Neuronal stem cell (in vitro differentiated cells): ENCODE measurements at regions not wholly inside any gene's neighbourhood (a gene's known extent, or its start where the extent isn't known, plus 50 kb on each side); places are given as distances from the start of the nearest gene placed in this dataset.

Experiments used
- DNase-seq: peaks from one replicate; pipeline ENCODE4 v3.0.0-alpha.2; 2013; ENCODE audit warnings: low spot score
- H2AFZ ChIP-seq: one replicate; pipeline ENCODE4 v1.6.1; 2013; ENCODE audit warnings: mild to moderate bottlenecking, low read length, inconsistent platforms
- H2AK5ac ChIP-seq: 2 replicates; pipeline ENCODE4 v1.6.1; 2013; ENCODE audit warnings: low read depth, mild to moderate bottlenecking, inconsistent platforms, low read length, moderate library complexity, mixed read lengths
- H2BK120ac ChIP-seq: 2 replicates; pipeline ENCODE4 v1.6.1; 2013; ENCODE audit warnings: low read depth, mild to moderate bottlenecking, inconsistent platforms, low read length, moderate library complexity, mixed read lengths
- H2BK12ac ChIP-seq: one replicate; pipeline ENCODE4 v1.6.1; 2013; ENCODE audit warnings: low read length, inconsistent platforms
- H2BK15ac ChIP-seq: 2 replicates; pipeline ENCODE4 v1.6.1; 2013; ENCODE audit warnings: mild to moderate bottlenecking, low read length, inconsistent platforms, mixed read lengths
- H2BK5ac ChIP-seq: one replicate; pipeline ENCODE4 v1.6.1; 2013; ENCODE audit warnings: inconsistent platforms, mild to moderate bottlenecking, low read length, moderate library complexity
- H3K14ac ChIP-seq: one replicate; pipeline ENCODE4 v1.6.1; 2013; ENCODE audit warnings: low read length, inconsistent platforms
- H3K18ac ChIP-seq: 2 replicates; pipeline ENCODE4 v1.6.1; 2013; ENCODE audit warnings: low read length, inconsistent platforms
- H3K23ac ChIP-seq: 2 replicates; pipeline ENCODE4 v1.6.1; 2013; ENCODE audit warnings: low read depth, mild to moderate bottlenecking, mixed read lengths, low read length, inconsistent platforms; ENCODE audit not compliant: poor library complexity
- H3K27ac ChIP-seq: replicated peaks from 3 replicates; pipeline ENCODE4 v1.5.1; 2013; ENCODE audit warnings: low read length, inconsistent platforms
- H3K27me3 ChIP-seq, 3 experiments: 2 replicates each; pipeline ENCODE4 v1.6.1; 2013; ENCODE audit warnings: low read length in 3 of 3, mild to moderate bottlenecking in 2 of 3, inconsistent platforms in 1 of 3, low read depth in 1 of 3, mixed read lengths in 1 of 3, moderate library complexity in 1 of 3; ENCODE audit not compliant: control insufficient read depth in 3 of 3, insufficient read depth in 3 of 3
- H3K36me3 ChIP-seq, 2 donors: replicated peaks in 1 of 2; 2 replicates each; pipeline ENCODE4 v1.6.1; 2013; ENCODE audit warnings: low read length in 2 of 2; ENCODE audit not compliant: control insufficient read depth in 2 of 2, insufficient read depth in 2 of 2
- H3K4ac ChIP-seq: 2 replicates; pipeline ENCODE4 v1.6.1; 2013; ENCODE audit warnings: inconsistent platforms, mild to moderate bottlenecking, low read length, moderate library complexity
- H3K4me1 ChIP-seq, 2 donors: 1 replicate in 1 of 2; 2 replicates in 1 of 2; pipeline ENCODE4 v1.6.1; 2013; ENCODE audit warnings: low read length in 2 of 2, low read depth in 1 of 2; ENCODE audit not compliant: control insufficient read depth in 2 of 2, insufficient read depth in 1 of 2
- H3K4me2 ChIP-seq: one replicate; pipeline ENCODE4 v1.6.1; 2013; ENCODE audit warnings: mild to moderate bottlenecking, low read length, inconsistent platforms; ENCODE audit not compliant: insufficient read depth, poor library complexity, severe bottlenecking
- H3K4me3 ChIP-seq, 2 donors: 2 replicates each; pipeline ENCODE4 v1.5.1; 2013; ENCODE audit warnings: low read length in 2 of 2, mild to moderate bottlenecking in 2 of 2, inconsistent platforms in 1 of 2, moderate library complexity in 1 of 2
- H3K79me1 ChIP-seq: one replicate; pipeline ENCODE4 v1.6.1; 2013; ENCODE audit warnings: low read depth, mild to moderate bottlenecking, inconsistent platforms, low read length, moderate library complexity
- H3K9ac ChIP-seq: one replicate; pipeline ENCODE4 v1.6.1; 2013; ENCODE audit warnings: mild to moderate bottlenecking, low read depth, low read length, inconsistent platforms; ENCODE audit not compliant: poor library complexity
- H3K9me3 ChIP-seq, 2 donors: replicated peaks in 1 of 2; 2 replicates each; pipeline versions ENCODE3 to v1.6.1; 2013; ENCODE audit warnings: low read length in 2 of 2, mild to moderate bottlenecking in 2 of 2, inconsistent platforms in 1 of 2, low read depth in 1 of 2, mixed read lengths in 1 of 2, moderate library complexity in 1 of 2; ENCODE audit not compliant: control insufficient read depth in 2 of 2, insufficient read depth in 1 of 2
- H4K8ac ChIP-seq: one replicate; pipeline ENCODE4 v1.6.1; 2013; ENCODE audit warnings: low read depth, mild to moderate bottlenecking, inconsistent platforms, low read length, moderate library complexity
- H4K91ac ChIP-seq: one replicate; pipeline ENCODE4 v1.6.1; 2013; ENCODE audit warnings: low read length, low read depth, mild to moderate bottlenecking, inconsistent platforms; ENCODE audit not compliant: poor library complexity
- WGBS, 2 donors: extraction: QIAGEN DNeasy Blood & Tissue Kit; methylation state at CpG; one replicate each; pipeline ENCODE4 v1.1.7; 2013; ENCODE audit warnings: missing lambda C conversion rate in 2 of 2, mixed read lengths in 1 of 2; ENCODE audit not compliant: insufficient read length in 2 of 2, insufficient replicate concordance in 1 of 2; ENCODE audit errors: extremely low coverage in 2 of 2; 5-methylcytosine and 5-hydroxymethylcytosine counted together

GRCh38 chr4:152085657-152086056 lies 324.9 kb upstream of the GATB start:
- Histone ChIP-seq H3K4me1 (no peaks in the 10 kb centered on the region), H2AFZ (no peak overlapping the region), H2BK15ac (no peak overlapping the region), H2AK5ac (no peak overlapping the region), H2BK12ac (no peak overlapping the region), H3K4ac (no peak overlapping the region), H3K4me3 (no peak overlapping the region), H3K27ac (no peak overlapping the region), H4K8ac (no peak overlapping the region), H3K79me1 (no peaks in the 10 kb centered on the region), H3K36me3 (no peaks in the 10 kb centered on the region), H2BK5ac (no peak overlapping the region), H3K9ac (no peak overlapping the region), H3K14ac (no peak overlapping the region), H3K4me2 (no peak overlapping the region), H2BK120ac (no peak overlapping the region), H4K91ac (no peak overlapping the region), H3K23ac (no peak overlapping the region), H3K9me3 (peaks cover 0 to 1% of the 10 kb centered on the region in 2 donors), H3K18ac (no peak overlapping the region), H3K27me3 (no peaks in the 10 kb centered on the region)
- no peak for DNase-seq
- WGBS, 2 donors, result no CpG with 5 or more reads among the region's 1 CpG

- no peak overlapping the region for H3K23ac ChIP-seq
- no peaks in the 10 kb centered on the region for H3K27me3 ChIP-seq
- no peak overlapping the region for H3K27ac ChIP-seq
- H3K9me3 ChIP-seq, result peaks cover 0 to 1% of the 10 kb centered on the region in 2 donors
- no peaks in the 10 kb centered on the region for H3K4me1 ChIP-seq
- H3K18ac ChIP-seq, result no peak overlapping the region
- no peak overlapping the region for H2AFZ ChIP-seq
- no peak overlapping the region for H3K4me3 ChIP-seq
- no peak overlapping the region for H4K91ac ChIP-seq
- no peak overlapping the region for H2BK12ac ChIP-seq
- H2BK5ac ChIP-seq, result no peak overlapping the region
- no peak overlapping the region for H3K4me2 ChIP-seq
- no peak overlapping the region for H2AK5ac ChIP-seq
- H3K14ac ChIP-seq, result no peak overlapping the region
- no CpG with 5 or more reads among the region's 6 CpGs for WGBS, 2 donors
- H3K79me1 ChIP-seq, result no peaks in the 10 kb centered on the region
- no peak for DNase-seq
- H3K9ac ChIP-seq, result no peak overlapping the region
- no peak overlapping the region for H2BK120ac ChIP-seq
- H2BK15ac ChIP-seq, result no peak overlapping the region
- no peak overlapping the region for H3K4ac ChIP-seq
- no peak overlapping the region for H4K8ac ChIP-seq
- H3K36me3 ChIP-seq, result no peaks in the 10 kb centered on the region
These were observed 322.5 kb upstream of the GATB start for GRCh38 chr4:152083338-152083737.

GRCh38 chr4:152081024-152081423 lies 320.2 kb upstream of the GATB start:
- DNase-seq, result no peak
- no peak overlapping the region for H4K91ac ChIP-seq
- no peak overlapping the region for H2BK15ac ChIP-seq
- peak overlapping the region in 1 of 2 donors; percentile 60 for H3K4me3 ChIP-seq
- no peak overlapping the region for H3K18ac ChIP-seq
- H3K79me1 ChIP-seq, result no peaks in the 10 kb centered on the region
- no peak overlapping the region for H2AK5ac ChIP-seq
- H3K27me3 ChIP-seq, result no peaks in the 10 kb centered on the region
- no peak overlapping the region for H4K8ac ChIP-seq
- H3K27ac ChIP-seq, result no peak overlapping the region
- no peak overlapping the region for H3K4me2 ChIP-seq
- peaks cover 0 to 1% of the 10 kb centered on the region in 2 donors for H3K9me3 ChIP-seq
- no peak overlapping the region for H2BK5ac ChIP-seq
- no peaks in the 10 kb centered on the region for H3K36me3 ChIP-seq
- no peak overlapping the region for H3K14ac ChIP-seq
- no peak overlapping the region for H3K4ac ChIP-seq
- no peak overlapping the region for H2AFZ ChIP-seq
- no peaks in the 10 kb centered on the region for H3K4me1 ChIP-seq
- no peak overlapping the region for H2BK120ac ChIP-seq
- no peak overlapping the region for H3K9ac ChIP-seq
- H2BK12ac ChIP-seq, result no peak overlapping the region
- H3K23ac ChIP-seq, result no peak overlapping the region
- no CpG with 5 or more reads among the region's 5 CpGs for WGBS, 2 donors

- H4K8ac ChIP-seq, result no peak overlapping the region
- H2AFZ ChIP-seq, result no peak overlapping the region
- H3K4ac ChIP-seq, result no peak overlapping the region
- H3K79me1 ChIP-seq, result no peaks in the 10 kb centered on the region
- WGBS, 2 donors, result no CpG with 5 or more reads among the region's 6 CpGs
- no peak overlapping the region for H3K4me3 ChIP-seq
- H3K36me3 ChIP-seq, result no peaks in the 10 kb centered on the region
- H3K4me2 ChIP-seq, result no peak overlapping the region
- no peak overlapping the region for H2AK5ac ChIP-seq
- no peak overlapping the region for H3K9ac ChIP-seq
- H3K18ac ChIP-seq, result no peak overlapping the region
- no peak overlapping the region for H3K27ac ChIP-seq
- H2BK120ac ChIP-seq, result no peak overlapping the region
- no peak overlapping the region for H3K23ac ChIP-seq
- peaks cover 0 to 6% of the 10 kb centered on the region in 2 donors for H3K4me1 ChIP-seq
- H4K91ac ChIP-seq, result no peak overlapping the region
- no peak overlapping the region for H3K14ac ChIP-seq
- peaks cover 0 to 1% of the 10 kb centered on the region in 2 donors for H3K9me3 ChIP-seq
- no peaks in the 10 kb centered on the region for H3K27me3 ChIP-seq
- no peak overlapping the region for H2BK15ac ChIP-seq
- no peak for DNase-seq
- no peak overlapping the region for H2BK12ac ChIP-seq
- H2BK5ac ChIP-seq, result no peak overlapping the region
These were observed 318.9 kb upstream of the GATB start for GRCh38 chr4:152079543-152080293.
